Aorta (tissue), 5 donors: ENCODE measurements at regions not wholly inside any gene's neighbourhood (a gene's known extent, or its start where the extent isn't known, plus 50 kb on each side); places are given as distances from the start of the nearest gene placed in this dataset.

Experiments
- ATAC-seq: fragments of 200-7000 bp; cut with Tn5 transposase; one replicate; pipeline ENCODE4 v1.9.1; 2022; ENCODE audit warnings: moderate library complexity; ENCODE audit not compliant: low FRiP score
- DNase-seq, 2 donors: peaks; one replicate each; pipeline ENCODE4 v3.0.0-alpha.2; 2020
- H3K27ac ChIP-seq, 2 donors: one replicate each; pipeline ENCODE4 v1.5.1; 2013; ENCODE audit warnings: low read length in 2 of 2, mild to moderate bottlenecking in 2 of 2, moderate library complexity in 2 of 2, control low read depth in 1 of 2, inconsistent platforms in 1 of 2, low read depth in 1 of 2
- H3K27me3 ChIP-seq, 2 donors: one replicate each; pipeline ENCODE4 v1.6.1; 2013; ENCODE audit warnings: control low read depth in 1 of 2, low read length in 1 of 2, mild to moderate bottlenecking in 1 of 2, moderate library complexity in 1 of 2; ENCODE audit not compliant: insufficient read depth in 2 of 2, control insufficient read depth in 1 of 2
- H3K36me3 ChIP-seq, 2 donors: one replicate each; pipeline ENCODE4 v1.6.1; 2013; ENCODE audit warnings: control low read depth in 1 of 2, low read length in 1 of 2, mild to moderate bottlenecking in 1 of 2; ENCODE audit not compliant: insufficient read depth in 2 of 2, control insufficient read depth in 1 of 2
- H3K4me1 ChIP-seq, 2 donors: one replicate each; pipeline ENCODE4 v1.6.1; 2013; ENCODE audit warnings: low read length in 2 of 2, control low read depth in 1 of 2, mild to moderate bottlenecking in 1 of 2, moderate library complexity in 1 of 2; ENCODE audit not compliant: insufficient read depth in 2 of 2, control insufficient read depth in 1 of 2
- H3K4me3 ChIP-seq, 2 donors: one replicate each; pipeline ENCODE4 v1.5.1; 2013; ENCODE audit warnings: low read length in 2 of 2, control low read depth in 1 of 2, mild to moderate bottlenecking in 1 of 2
- H3K9me3 ChIP-seq: one replicate; pipeline ENCODE4 v1.6.1; 2013; ENCODE audit warnings: mild to moderate bottlenecking, low read length; ENCODE audit not compliant: control insufficient read depth
- WGBS, 2 donors: extraction: QIAGEN DNeasy Blood & Tissue Kit; methylation state at CpG; one replicate each; pipeline ENCODE4 v1.1.7; 2013; 5-methylcytosine and 5-hydroxymethylcytosine counted together
- intact Hi-C, 2 donors: fragments of 100-400 bp; cut with DNase I; formaldehyde crosslinking; loops; one replicate each; pipeline versions ENCODE4 v1.14.2 to v1.15.0; 2022
- donor health status: healthy with polysubstance abuse.
- donor health status: Bipolar disorder and iron deficiency.
- donor health status: DM: no; HTN: no; CAD: no.
- donor health status: DM: no; HTN: no; CAD: no.
- donor health status: DM: yes; HTN: yes; CAD: no.

DNA sequence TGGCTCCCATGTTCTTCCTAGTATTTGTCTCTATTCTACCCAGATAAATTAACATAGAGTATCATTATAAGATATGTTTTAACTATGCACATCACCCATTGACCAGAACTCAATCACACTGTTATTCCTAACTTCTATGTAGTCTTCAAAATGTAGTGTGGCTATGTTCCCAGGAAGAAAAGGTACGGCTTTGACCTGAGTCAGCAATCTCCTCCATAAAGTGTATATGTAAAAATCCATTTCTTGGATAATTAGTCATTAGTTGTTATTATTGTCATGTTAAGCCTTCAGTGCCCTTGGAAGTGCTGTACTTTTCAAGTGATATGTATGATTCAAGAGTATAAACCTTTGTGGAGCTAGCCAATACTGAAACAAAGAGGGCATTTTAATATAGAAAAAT lies 444.0 kb upstream of the ZWINT start:
- no peak overlapping the region for H3K27ac ChIP-seq
- no peaks in the 10 kb centered on the region for H3K9me3 ChIP-seq
- DNase-seq (no peak), ATAC-seq (no peak)
- WGBS, 2 donors, result 0 to 37% methylated on average over 1 of the region's 1 CpG
- no peak overlapping the region for H3K4me3 ChIP-seq
- no peaks in the 10 kb centered on the region for H3K27me3 ChIP-seq
- intact Hi-C loops, result no loop called here
- H3K36me3 ChIP-seq, result no peaks in the 10 kb centered on the region
- no peaks in the 10 kb centered on the region for H3K4me1 ChIP-seq

DNA sequence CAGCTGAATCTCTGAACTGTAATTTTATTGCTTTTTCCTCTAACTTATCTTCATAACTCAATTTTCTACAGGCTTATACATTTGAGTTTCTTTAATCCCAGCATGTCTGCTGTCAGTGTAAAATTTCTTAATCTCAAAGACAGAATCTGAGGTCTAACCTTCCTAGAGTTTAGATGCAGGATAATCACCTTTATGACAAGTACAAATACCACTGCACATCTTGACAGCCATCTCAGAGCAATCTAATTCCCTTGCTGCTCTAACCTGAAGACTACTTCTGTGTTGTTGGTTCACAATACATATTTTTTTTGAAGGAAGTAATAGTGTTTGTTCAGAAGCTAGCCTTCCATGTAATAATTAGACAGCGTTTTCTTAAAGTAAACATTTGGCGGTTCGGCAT lies 424.2 kb upstream of the ZWINT start:
- 59 to 71% methylated on average over 3 of the region's 3 CpGs for WGBS, 2 donors
- no peaks in the 10 kb centered on the region for H3K27me3 ChIP-seq
- no peak overlapping the region for H3K27ac ChIP-seq
- no peaks in the 10 kb centered on the region for H3K4me1 ChIP-seq
- no peak overlapping the region for H3K4me3 ChIP-seq
- no peak for DNase-seq
- ATAC-seq, result no peak
- no peaks in the 10 kb centered on the region for H3K36me3 ChIP-seq
- H3K9me3 ChIP-seq, result no peaks in the 10 kb centered on the region
- intact Hi-C loops, result no loop called here

DNA sequence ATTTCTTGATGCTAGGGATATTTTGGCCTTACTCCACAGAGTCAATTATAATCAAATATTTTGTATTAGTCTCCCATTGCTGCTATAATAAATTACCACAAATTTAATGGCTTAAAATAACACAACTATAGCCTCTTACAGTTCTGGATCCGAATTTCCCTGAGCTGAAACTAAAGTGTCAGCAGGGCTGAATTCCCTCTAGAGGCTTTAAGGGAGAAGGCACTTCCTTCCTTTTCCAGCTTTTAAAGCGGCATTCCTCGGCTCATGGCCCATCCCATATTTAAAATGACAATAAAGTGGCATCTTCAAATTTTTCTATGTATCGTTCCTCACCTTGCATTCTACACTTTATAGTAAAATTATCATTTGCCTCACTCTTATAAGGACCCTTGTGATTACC lies 421.4 kb upstream of the ZWINT start:
- Histone ChIP-seq H3K36me3 (no peaks in the 10 kb centered on the region), H3K27ac (no peak overlapping the region), H3K9me3 (no peaks in the 10 kb centered on the region), H3K27me3 (no peaks in the 10 kb centered on the region), H3K4me3 (no peak overlapping the region), H3K4me1 (no peaks in the 10 kb centered on the region)
- ATAC-seq (no peak), DNase-seq (no peak)
- 19 to 28% methylated on average over 4 of the region's 4 CpGs for WGBS, 2 donors
- intact Hi-C loops, result no loop called here

DNA sequence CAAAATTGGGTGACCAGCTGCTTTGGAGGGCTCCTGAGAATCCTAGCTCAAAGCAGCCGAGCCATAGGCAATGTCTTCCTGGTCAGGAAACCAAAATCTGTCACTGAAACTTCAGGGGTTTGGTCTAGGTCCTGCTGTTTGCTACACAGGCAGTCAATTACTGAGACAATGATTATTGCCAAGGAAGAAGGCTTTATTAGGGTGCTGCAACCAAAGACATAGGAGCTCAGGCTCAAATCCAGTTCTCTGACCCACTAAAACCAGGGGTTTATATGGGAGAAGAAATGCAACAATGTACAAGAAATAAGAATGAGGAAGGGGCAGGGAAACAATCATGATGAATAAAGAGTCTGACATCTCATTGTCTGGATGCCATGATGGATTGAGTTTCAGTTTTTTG lies 410.3 kb upstream of the ZWINT start:
- Histone ChIP-seq H3K27me3 (no peaks in the 10 kb centered on the region), H3K9me3 (no peaks in the 10 kb centered on the region), H3K4me3 (no peak overlapping the region), H3K27ac (no peak overlapping the region), H3K36me3 (no peaks in the 10 kb centered on the region), H3K4me1 (no peaks in the 10 kb centered on the region)
- intact Hi-C loops, result no loop called here
- WGBS, 2 donors, result 48 to 62% methylated on average over 1 of the region's 1 CpG
- DNase-seq (no peak), ATAC-seq (no peak)

DNA sequence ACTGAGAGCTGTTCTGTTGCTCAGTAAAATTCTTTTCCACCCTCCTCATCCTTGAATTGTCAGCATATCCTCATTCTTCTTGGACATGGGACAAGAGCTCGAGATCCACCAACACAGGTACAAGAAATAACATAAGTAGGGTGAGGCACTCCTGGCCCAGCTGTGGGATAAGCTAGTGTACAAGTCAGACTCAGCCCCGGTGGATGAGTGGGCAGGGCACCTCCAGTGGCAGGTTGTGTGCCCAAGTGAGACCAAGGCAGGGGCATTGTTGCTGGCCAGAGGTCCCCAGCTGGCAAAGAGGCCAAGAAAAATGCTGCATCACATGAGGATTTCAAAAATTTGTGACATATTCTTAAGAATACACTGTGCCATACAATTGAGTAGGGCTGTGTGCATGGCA lies 402.0 kb upstream of the ZWINT start:
- no peaks in the 10 kb centered on the region for H3K27me3 ChIP-seq
- no peak for DNase-seq
- no peaks in the 10 kb centered on the region for H3K36me3 ChIP-seq
- no peaks in the 10 kb centered on the region for H3K4me1 ChIP-seq
- intact Hi-C loops, result no loop called here
- 68 to 69% methylated on average over 2 of the region's 2 CpGs for WGBS, 2 donors
- no peak overlapping the region for H3K4me3 ChIP-seq
- no peak overlapping the region for H3K27ac ChIP-seq
- ATAC-seq, result no peak
- peaks cover 5% of the 10 kb centered on the region for H3K9me3 ChIP-seq

DNA sequence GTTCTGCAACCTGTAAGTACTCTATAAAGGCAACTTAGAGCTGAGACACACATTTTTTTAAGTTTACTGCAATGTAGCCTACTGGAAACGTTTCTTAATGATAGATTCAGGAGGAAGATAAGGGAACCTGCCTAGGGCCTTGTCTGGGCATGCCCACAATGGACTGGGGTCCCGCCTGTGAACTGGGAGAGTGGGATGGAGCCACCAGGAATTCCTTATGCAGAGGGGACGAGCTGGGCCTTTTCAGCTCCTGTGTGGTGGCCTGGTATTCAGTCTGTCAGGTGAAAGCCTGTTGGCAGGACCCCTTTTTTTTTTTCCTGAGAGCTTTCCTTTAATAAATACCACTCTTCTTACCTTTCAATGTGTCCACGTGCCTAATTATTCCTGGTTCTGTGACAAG lies 384.4 kb upstream of the ZWINT start:
- H3K4me3 ChIP-seq, result no peak overlapping the region
- no peak overlapping the region for H3K27ac ChIP-seq
- DNase-seq, result no peak
- no peaks in the 10 kb centered on the region for H3K4me1 ChIP-seq
- H3K36me3 ChIP-seq, result no peaks in the 10 kb centered on the region
- no peak for ATAC-seq
- no peaks in the 10 kb centered on the region for H3K27me3 ChIP-seq
- WGBS, 2 donors, result 48 to 58% methylated on average over 4 of the region's 4 CpGs
- H3K9me3 ChIP-seq, result no peaks in the 10 kb centered on the region
- intact Hi-C loops, result no loop called here

DNA sequence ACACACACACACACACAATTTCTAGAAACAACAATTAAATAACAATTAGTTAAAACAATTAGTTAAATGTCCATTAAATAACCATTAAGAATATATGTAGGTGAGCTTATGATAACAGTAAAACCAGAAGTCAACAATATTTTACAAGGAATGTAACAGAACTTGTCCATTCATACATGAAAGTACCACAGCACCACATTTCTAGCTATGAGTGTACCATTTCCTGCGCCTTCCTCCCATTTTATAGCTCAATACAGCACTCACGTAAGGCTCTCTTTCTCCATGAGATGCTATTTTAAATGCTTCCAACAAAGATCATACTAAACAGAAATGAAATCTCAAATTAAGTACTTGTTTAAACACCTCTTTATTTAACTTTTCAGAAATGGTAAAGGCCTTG lies 367.3 kb upstream of the ZWINT start:
- no peak for DNase-seq
- no peak for ATAC-seq
- Histone ChIP-seq H3K4me3 (no peak overlapping the region), H3K4me1 (no peaks in the 10 kb centered on the region), H3K36me3 (no peaks in the 10 kb centered on the region), H3K27me3 (no peaks in the 10 kb centered on the region), H3K9me3 (no peaks in the 10 kb centered on the region), H3K27ac (no peak overlapping the region)
- intact Hi-C loops, result no loop called here
- WGBS, 2 donors, result 85 to 89% methylated on average over 2 of the region's 2 CpGs

DNA sequence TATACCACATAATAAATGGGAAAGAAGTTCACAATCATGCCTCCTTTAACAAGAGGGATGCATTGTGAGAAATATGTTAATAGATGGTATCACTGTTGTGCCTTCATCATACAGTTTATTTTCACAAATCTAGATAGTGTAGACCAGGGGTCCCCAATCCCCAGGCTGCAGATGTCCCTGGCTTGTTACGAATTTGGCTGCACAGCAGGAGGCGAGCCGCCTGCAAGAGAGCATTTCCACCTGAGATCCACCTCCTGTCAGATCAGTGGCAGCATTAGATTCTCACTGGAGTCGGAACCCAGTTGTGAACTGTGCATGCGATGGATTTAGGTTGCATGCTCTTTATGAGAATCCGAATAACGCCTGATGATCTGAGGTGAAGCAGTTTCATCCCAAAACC lies 361.9 kb upstream of the ZWINT start:
- H3K27me3 ChIP-seq, result no peaks in the 10 kb centered on the region
- H3K27ac ChIP-seq, result no peak overlapping the region
- no peaks in the 10 kb centered on the region for H3K36me3 ChIP-seq
- H3K4me3 ChIP-seq, result no peak overlapping the region
- no peaks in the 10 kb centered on the region for H3K4me1 ChIP-seq
- DNase-seq (no peak), ATAC-seq (no peak)
- intact Hi-C loops, result no loop called here
- H3K9me3 ChIP-seq, result no peaks in the 10 kb centered on the region
- WGBS, 2 donors, result 78 to 80% methylated on average over 7 of the region's 7 CpGs

DNA sequence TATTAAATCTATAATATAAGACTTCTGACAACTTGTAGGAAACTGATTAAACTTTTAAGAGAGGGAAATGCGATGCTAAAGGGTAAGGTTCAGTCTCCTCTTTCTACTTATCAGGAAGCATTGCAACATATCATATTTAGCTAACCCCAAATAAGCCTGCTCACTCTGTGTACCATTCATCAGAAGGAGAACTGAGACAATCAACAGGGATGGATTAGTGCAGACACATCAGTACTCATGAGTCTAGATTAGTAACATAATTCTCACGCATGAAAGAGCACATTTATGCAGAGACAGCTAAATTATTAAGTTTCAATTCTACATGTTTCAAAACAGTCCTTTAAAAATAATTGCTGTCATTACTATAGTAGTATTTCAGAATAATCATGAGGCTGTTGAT lies 354.2 kb upstream of the ZWINT start:
- ATAC-seq, result no peak
- Histone ChIP-seq H3K4me3 (no peak overlapping the region), H3K27me3 (no peaks in the 10 kb centered on the region), H3K9me3 (no peaks in the 10 kb centered on the region), H3K27ac (no peak overlapping the region), H3K4me1 (no peaks in the 10 kb centered on the region), H3K36me3 (no peaks in the 10 kb centered on the region)
- intact Hi-C loops, result no loop called here
- DNase-seq, result no peak
- 54 to 55% methylated on average over 2 of the region's 2 CpGs for WGBS, 2 donors
